HCT116 (cell line): ENCODE measurements at regions not wholly inside any gene's neighbourhood (a gene's known extent, or its start where the extent isn't known, plus 50 kb on each side); places are given as distances from the start of the nearest gene placed in this dataset.
"Not testable (repeated sequence)": the region's sequence is repeated elsewhere in the genome, so short reads cannot be mapped to it uniquely, and the experiment has no call there.

Source experiments
- ATAC-seq: fragments of 200-7000 bp; cut with Tn5 transposase; 2 replicates; pipeline ENCODE4 v1.9.1; 2020; ENCODE audit warnings: mild to moderate bottlenecking, moderate library complexity
- BruUV-seq: library from RNA; stranded (reverse); fragments of 400-500 nt; replicated peaks from 2 replicates; lab custom pipeline; 2021; lab: Mats Ljungman, UMichigan
- CTCF ChIA-PET: fragments of 300-600 bp; sonication (Branson Sonifier 250); formaldehyde crosslinking; loops from one replicate; lab custom pipeline; 2021; ENCODE audit warnings: antibody characterized with exemption; lab: Charles Lee
- POLR2A ChIA-PET: fragments of 300-600, 350-600 bp; sonication (Branson Sonifier 250); formaldehyde crosslinking; loops from one replicate; lab custom pipeline; 2021; ENCODE audit warnings: antibody characterized with exemption; lab: Charles Lee
- RAD21 ChIA-PET, 2 experiments: fragments of 300-600 bp; sonication (Branson Sonifier 250); formaldehyde crosslinking; loops; one replicate each; lab custom pipeline; 2023; ENCODE audit warnings: low total read pairs in 2 of 2; ENCODE audit not compliant: uncharacterized antibody in 2 of 2, unreplicated experiment in 2 of 2, low non-redundant PET in 1 of 2; lab: Charles Lee
- DNase-seq: peaks from one replicate; pipeline ENCODE4 v3.0.0-alpha.2; 2010; ENCODE audit warnings: low read depth, low spot score
- H2AFZ ChIP-seq: fragments of 200-600 bp; shearing (Covaris generic), sonication (generic); 2 replicates; pipeline ENCODE4 v1.6.1; 2017; ENCODE audit warnings: low read depth, mixed run types, mixed read lengths, antibody characterized with exemption, low read length; ENCODE audit not compliant: poor library complexity, severe bottlenecking
- H3K27ac ChIP-seq: 2 replicates; pipeline ENCODE4 v1.5.1; 2012; ENCODE audit warnings: low read depth, low read length
- H3K27me3 ChIP-seq: fragments of 200-600 bp; sonication (generic); 2 replicates; pipeline ENCODE4 v1.6.1; 2016; ENCODE audit warnings: mixed run types, low read length, mixed read lengths; ENCODE audit not compliant: insufficient read depth
- H3K36me3 ChIP-seq, 2 experiments: fragments of 200-500 bp in 1 of 2; fragments of 200-600 bp in 1 of 2; sonication (Bioruptor generic) in 1 of 2; sonication (generic) in 1 of 2; 2 replicates each; pipeline versions ENCODE4 v1.5.1 to v1.6.1; 2014 to 2016; ENCODE audit warnings: low read length in 2 of 2, inconsistent platforms in 1 of 2, mixed read lengths in 1 of 2, mixed run types in 1 of 2; ENCODE audit not compliant: insufficient read depth in 2 of 2, control insufficient read depth in 1 of 2
- H3K4me1 ChIP-seq, 2 experiments: fragments of 200-600 bp in 1 of 2; sonication (generic) in 1 of 2; 2 replicates each; pipeline versions ENCODE4 v1.5.1 to v1.6.1; 2012 to 2017; ENCODE audit warnings: low read length in 2 of 2, inconsistent platforms in 1 of 2, mild to moderate bottlenecking in 1 of 2, mixed read lengths in 1 of 2, mixed run types in 1 of 2, moderate library complexity in 1 of 2; ENCODE audit not compliant: insufficient read depth in 2 of 2, control insufficient read depth in 1 of 2
- H3K4me2 ChIP-seq: fragments of 200-600 bp; sonication (generic); 2 replicates; pipeline ENCODE4 v1.6.1; 2017; ENCODE audit warnings: mixed run types, low read length, mixed read lengths
- H3K4me3 ChIP-seq, 2 experiments: fragments of 200-600 bp in 1 of 2; sonication (generic) in 1 of 2; replicated peaks in 1 of 2; 2 replicates each; pipeline ENCODE4 v1.5.1; 2011 to 2016; ENCODE audit warnings: low read length in 2 of 2, control low read depth in 1 of 2, low read depth in 1 of 2, mild to moderate bottlenecking in 1 of 2, mixed read lengths in 1 of 2, mixed run types in 1 of 2
- H3K79me2 ChIP-seq: fragments of 200-600 bp; sonication (generic); 2 replicates; pipeline ENCODE4 v1.6.1; 2017; ENCODE audit warnings: mild to moderate bottlenecking, mixed run types, low read length, moderate library complexity, mixed read lengths; ENCODE audit not compliant: insufficient read depth
- H3K9ac ChIP-seq: fragments of 200-600 bp; sonication (generic); 2 replicates; pipeline ENCODE4 v1.6.1; 2016; ENCODE audit warnings: low read length, mixed read lengths
- H3K9me2 ChIP-seq: fragments of 200-600 bp; sonication (generic), shearing (Covaris generic); 2 replicates; pipeline ENCODE4 v1.6.1; 2017; ENCODE audit warnings: mixed run types, mild to moderate bottlenecking, moderate library complexity; ENCODE audit not compliant: insufficient read depth
- H3K9me3 ChIP-seq, 2 experiments: fragments of 200-500 bp in 1 of 2; fragments of 200-600 bp in 1 of 2; sonication (Bioruptor generic) in 1 of 2; sonication (generic) in 1 of 2; 2 replicates each; pipeline ENCODE4 v1.6.1; 2014 to 2017; ENCODE audit warnings: low read length in 2 of 2, mixed read lengths in 2 of 2, inconsistent platforms in 1 of 2, low read depth in 1 of 2, mild to moderate bottlenecking in 1 of 2, mixed run types in 1 of 2, moderate library complexity in 1 of 2; ENCODE audit not compliant: control insufficient read depth in 1 of 2, insufficient read depth in 1 of 2
- H4K20me1 ChIP-seq: fragments of 200-600 bp; sonication (generic), shearing (Covaris generic); 2 replicates; pipeline ENCODE4 v1.6.1; 2017; ENCODE audit warnings: mixed run types, mild to moderate bottlenecking, moderate library complexity; ENCODE audit not compliant: insufficient read depth
- ELF1 ChIP-seq: IDR thresholded peaks from 2 replicates; pipeline ENCODE4 v1.6.1; 2012; ENCODE audit warnings: low read depth, borderline replicate concordance
- MAX ChIP-seq: IDR thresholded peaks from 2 replicates; pipeline ENCODE4 v1.6.1; 2012
- SP1 ChIP-seq: IDR thresholded peaks from 2 replicates; pipeline ENCODE4 v1.6.1; 2012; ENCODE audit warnings: low read depth
- SRF ChIP-seq: IDR thresholded peaks from 2 replicates; pipeline ENCODE4 v1.6.1; 2012; ENCODE audit warnings: low read depth
- YY1 ChIP-seq: IDR thresholded peaks from 2 replicates; pipeline ENCODE4 v1.6.1; 2011; ENCODE audit warnings: low read length, low read depth, moderate library complexity, mild to moderate bottlenecking; ENCODE audit not compliant: insufficient replicate concordance; ENCODE audit errors: extremely low read depth
- ZBTB33 ChIP-seq: IDR thresholded peaks from 2 replicates; pipeline ENCODE4 v1.6.1; 2011; ENCODE audit warnings: mild to moderate bottlenecking, low read length, moderate library complexity; ENCODE audit not compliant: insufficient replicate concordance; ENCODE audit errors: extremely low read depth
- intact Hi-C: fragments of 100-400 bp; cut with micrococcal nuclease; formaldehyde crosslinking; loops from 2 replicates; pipeline ENCODE4 v1.10.0; 2022

GRCh38 chr3:82376883-82377282 is 615.4 kb upstream of the GBE1 start:
- BruUV-seq, result no TSS peak
- H3K9me3 ChIP-seq, result peaks cover 9 to 10% of the 10 kb centered on the region in 2 experiments; a peak in 3 of 4 replicates
- CTCF ChIA-PET, result no interaction called here
- no peak overlapping the region for H3K4me3 ChIP-seq
- H4K20me1 ChIP-seq, result no peaks in the 10 kb centered on the region
- DNase-seq (peak; percentile 4), ATAC-seq (no peak)
- H2AFZ ChIP-seq, result no peak overlapping the region
- no peak overlapping the region for H3K27ac ChIP-seq
- no peak for TF ChIP-seq YY1
- no peak for TF ChIP-seq SP1
- no peak for TF ChIP-seq ZBTB33
- no peak for TF ChIP-seq ELF1
- TF ChIP-seq MAX, result no peak
- no peak for TF ChIP-seq SRF
- H3K9me2 ChIP-seq, result no peaks in the 10 kb centered on the region
- no peaks in the 10 kb centered on the region for H3K36me3 ChIP-seq
- H3K27me3 ChIP-seq, result no peaks in the 10 kb centered on the region
- intact Hi-C loops, result no loop called here
- H3K4me2 ChIP-seq, result no peak overlapping the region
- no peaks in the 10 kb centered on the region for H3K4me1 ChIP-seq
- RAD21 ChIA-PET, result no interaction called here
- no peaks in the 10 kb centered on the region for H3K79me2 ChIP-seq
- POLR2A ChIA-PET, result no interaction called here
- no peak overlapping the region for H3K9ac ChIP-seq

- BruUV-seq, H3K27ac ChIP-seq, H3K79me2 ChIP-seq, H3K36me3 ChIP-seq, H3K4me1 ChIP-seq, DNase-seq, H2AFZ ChIP-seq, H3K4me3 ChIP-seq, ATAC-seq, H3K9ac ChIP-seq, RAD21 ChIA-PET, H4K20me1 ChIP-seq, H3K4me2 ChIP-seq, H3K9me2 ChIP-seq, CTCF ChIA-PET, H3K27me3 ChIP-seq, POLR2A ChIA-PET, intact Hi-C loops, H3K9me3 ChIP-seq: not testable (repeated sequence)
These were observed 612.4 kb upstream of the GBE1 start for GRCh38 chr3:82373833-82374232.
